Upper lobe of left lung (tissue), 4 donors: ENCODE measurements at regions not wholly inside any gene's neighbourhood (a gene's known extent, or its start where the extent isn't known, plus 50 kb on each side); places are given as distances from the start of the nearest gene placed in this dataset.

Experiments used
- POLR2AphosphoS5 ChIP-seq, 2 donors: sonication (generic); formaldehyde crosslinking; IDR thresholded peaks; one replicate each; pipeline ENCODE4 v1.5.1; 2017; ENCODE audit warnings: antibody characterized with exemption in 2 of 2
- TF ChIP-seq, protein P1 (sequence below), 6 experiments: fragments of 450-650 bp in 4 of 6; fragments of 200-600 bp in 2 of 6; sonication (generic) in 2 of 6; IDR thresholded peaks; one replicate each; pipeline ENCODE4 v1.5.1; 2016 to 2019; ENCODE audit warnings: antibody characterized with exemption in 6 of 6

DNA sequence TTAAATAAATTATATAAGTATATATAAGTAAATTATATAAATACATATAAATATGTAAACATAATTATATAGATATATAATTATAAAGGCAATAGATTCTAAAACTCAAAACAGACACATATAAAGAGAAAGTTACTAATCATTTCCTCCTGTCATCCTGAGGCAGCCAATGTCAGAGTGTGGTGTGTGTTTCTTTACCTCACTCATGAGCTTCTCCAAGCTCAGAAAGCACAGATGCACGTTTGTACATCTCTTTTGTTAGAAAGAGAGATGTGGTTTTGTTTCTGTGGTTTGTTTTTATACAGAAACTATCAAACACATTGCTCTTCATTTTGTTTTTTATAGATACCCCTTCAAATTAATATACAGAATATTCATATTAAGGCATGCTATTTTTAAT is 594.8 kb downstream of the USP25 start:
- TF ChIP-seq, protein P1, sequence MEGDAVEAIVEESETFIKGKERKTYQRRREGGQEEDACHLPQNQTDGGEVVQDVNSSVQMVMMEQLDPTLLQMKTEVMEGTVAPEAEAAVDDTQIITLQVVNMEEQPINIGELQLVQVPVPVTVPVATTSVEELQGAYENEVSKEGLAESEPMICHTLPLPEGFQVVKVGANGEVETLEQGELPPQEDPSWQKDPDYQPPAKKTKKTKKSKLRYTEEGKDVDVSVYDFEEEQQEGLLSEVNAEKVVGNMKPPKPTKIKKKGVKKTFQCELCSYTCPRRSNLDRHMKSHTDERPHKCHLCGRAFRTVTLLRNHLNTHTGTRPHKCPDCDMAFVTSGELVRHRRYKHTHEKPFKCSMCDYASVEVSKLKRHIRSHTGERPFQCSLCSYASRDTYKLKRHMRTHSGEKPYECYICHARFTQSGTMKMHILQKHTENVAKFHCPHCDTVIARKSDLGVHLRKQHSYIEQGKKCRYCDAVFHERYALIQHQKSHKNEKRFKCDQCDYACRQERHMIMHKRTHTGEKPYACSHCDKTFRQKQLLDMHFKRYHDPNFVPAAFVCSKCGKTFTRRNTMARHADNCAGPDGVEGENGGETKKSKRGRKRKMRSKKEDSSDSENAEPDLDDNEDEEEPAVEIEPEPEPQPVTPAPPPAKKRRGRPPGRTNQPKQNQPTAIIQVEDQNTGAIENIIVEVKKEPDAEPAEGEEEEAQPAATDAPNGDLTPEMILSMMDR (IDR thresholded peaks at IDR 0.05), result no peak
- TF ChIP-seq POLR2AphosphoS5 (IDR thresholded peaks at IDR 0.05), result no peak
